ENCODE measurements at regions not wholly inside any gene's neighbourhood (a gene's known extent, or its start where the extent isn't known, plus 50 kb on each side); places are given as distances from the start of the nearest gene placed in this dataset.

DNA sequence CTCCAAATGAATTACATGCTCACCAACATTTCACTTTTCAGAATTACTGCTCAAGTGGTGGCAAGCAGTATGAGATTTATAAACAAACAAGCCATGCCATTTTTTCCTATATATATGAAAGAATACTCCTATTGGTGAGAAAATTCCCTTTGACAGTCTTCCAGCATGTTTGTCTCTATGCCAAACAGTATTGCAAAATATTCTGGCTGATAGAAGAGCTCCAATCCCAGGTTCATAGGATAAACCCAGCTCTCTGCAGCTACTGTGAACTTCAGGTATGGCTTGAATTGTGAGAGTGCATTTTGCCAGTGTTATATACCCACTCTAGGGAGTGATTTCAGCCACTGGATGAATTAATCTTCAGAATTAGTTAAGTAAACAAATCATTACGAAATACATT is 108.8 kb downstream of the MAGEC2 start:
- no peak overlapping the region for H2AFZ ChIP-seq (ENCODE audit: low read depth, low read length)
- H3K9me1 ChIP-seq (replicated peaks; ENCODE audit: control insufficient read depth, extremely low read depth, insufficient read depth, low read length) = no peaks in the 10 kb centered on the region
- H3K27ac ChIP-seq (ENCODE audit: insufficient read depth, low read depth, low read length) = no peak overlapping the region
- DNase-seq (ENCODE audit: low read depth, low spot score) (no peak), FAIRE-seq (no peak)
- ChIA-PET POLR2A (no interaction called here), CTCF (no interaction called here)
- BruUV-seq (replicated peaks) = no TSS peak
- no peak overlapping the region for H3K4me3 ChIP-seq (replicated peaks in 1 of 3; ENCODE audit: insufficient read depth in 1 of 3, low read depth in 1 of 3, low read length in 3 of 3)
- H3K79me2 ChIP-seq (ENCODE audit: control insufficient read depth, insufficient read depth, low read length) = no peaks in the 10 kb centered on the region
- intact Hi-C loops (cut with micrococcal nuclease) (no loop called here), dilution Hi-C loops (cut with MboI; ENCODE audit: extremely low pct_ligation_motif_present, low sequenced_read_pairs) (no loop called here)
- no peaks in the 10 kb centered on the region for H3K36me3 ChIP-seq (ENCODE audit: control insufficient read depth in 2 of 2, extremely low read depth in 1 of 2, insufficient read depth in 2 of 2, low read length in 2 of 2)
- no peak overlapping the region for H3K9ac ChIP-seq (replicated peaks; ENCODE audit: extremely low read depth, insufficient read depth, low read length)
- TF ChIP-seq JUN (IDR thresholded peaks at IDR 0.05; ENCODE audit: borderline replicate concordance, insufficient read depth, insufficient read length, low read depth) = no peak
- no peak for TF ChIP-seq EZH2 (IDR thresholded peaks at IDR 0.05; ENCODE audit: borderline replicate concordance, low read depth, low read length, severe bottlenecking)
- TF ChIP-seq GATA2 (IDR thresholded peaks at IDR 0.05; ENCODE audit: insufficient read depth, insufficient read length, low read depth, low read length) = no peak
- no peak for TF ChIP-seq MYC (IDR thresholded peaks at IDR 0.05; ENCODE audit: low read depth, low read length)
- no peak for TF ChIP-seq FOS (IDR thresholded peaks at IDR 0.05; ENCODE audit: borderline replicate concordance, insufficient read depth, low read length)
- no peak for TF ChIP-seq POLR2A (IDR thresholded peaks at IDR 0.05; ENCODE audit: low read depth, low read length)
- TF ChIP-seq, protein P1, sequence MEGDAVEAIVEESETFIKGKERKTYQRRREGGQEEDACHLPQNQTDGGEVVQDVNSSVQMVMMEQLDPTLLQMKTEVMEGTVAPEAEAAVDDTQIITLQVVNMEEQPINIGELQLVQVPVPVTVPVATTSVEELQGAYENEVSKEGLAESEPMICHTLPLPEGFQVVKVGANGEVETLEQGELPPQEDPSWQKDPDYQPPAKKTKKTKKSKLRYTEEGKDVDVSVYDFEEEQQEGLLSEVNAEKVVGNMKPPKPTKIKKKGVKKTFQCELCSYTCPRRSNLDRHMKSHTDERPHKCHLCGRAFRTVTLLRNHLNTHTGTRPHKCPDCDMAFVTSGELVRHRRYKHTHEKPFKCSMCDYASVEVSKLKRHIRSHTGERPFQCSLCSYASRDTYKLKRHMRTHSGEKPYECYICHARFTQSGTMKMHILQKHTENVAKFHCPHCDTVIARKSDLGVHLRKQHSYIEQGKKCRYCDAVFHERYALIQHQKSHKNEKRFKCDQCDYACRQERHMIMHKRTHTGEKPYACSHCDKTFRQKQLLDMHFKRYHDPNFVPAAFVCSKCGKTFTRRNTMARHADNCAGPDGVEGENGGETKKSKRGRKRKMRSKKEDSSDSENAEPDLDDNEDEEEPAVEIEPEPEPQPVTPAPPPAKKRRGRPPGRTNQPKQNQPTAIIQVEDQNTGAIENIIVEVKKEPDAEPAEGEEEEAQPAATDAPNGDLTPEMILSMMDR (IDR thresholded peaks at IDR 0.05; ENCODE audit: extremely low read depth in 1 of 2, insufficient read depth in 1 of 2, low read depth in 1 of 2, low read length in 2 of 2) = no peak
- TF ChIP-seq, protein P2, sequence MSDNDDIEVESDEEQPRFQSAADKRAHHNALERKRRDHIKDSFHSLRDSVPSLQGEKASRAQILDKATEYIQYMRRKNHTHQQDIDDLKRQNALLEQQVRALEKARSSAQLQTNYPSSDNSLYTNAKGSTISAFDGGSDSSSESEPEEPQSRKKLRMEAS (IDR thresholded peaks at IDR 0.05; ENCODE audit: insufficient read depth, insufficient read length) = no peak
- H3K4me1 ChIP-seq (ENCODE audit: control insufficient read depth, extremely low read depth, insufficient read depth, low read length) = no peaks in the 10 kb centered on the region
- H3K27me3 ChIP-seq (ENCODE audit: control insufficient read depth in 2 of 2, insufficient read depth in 2 of 2, low read length in 2 of 2) = no peaks in the 10 kb centered on the region
- no peaks in the 10 kb centered on the region for H3K9me3 ChIP-seq (replicated peaks; ENCODE audit: control insufficient read depth, insufficient read depth, low read length)
- no peak overlapping the region for H3K4me2 ChIP-seq (ENCODE audit: insufficient read depth, low read length)
- H4K20me1 ChIP-seq (replicated peaks; ENCODE audit: control insufficient read depth, extremely low read depth, insufficient read depth, low read length) = no peaks in the 10 kb centered on the region
